Esophagus squamous epithelium (tissue), 5 donors: ENCODE measurements at regions not wholly inside any gene's neighbourhood (a gene's known extent, or its start where the extent isn't known, plus 50 kb on each side); places are given as distances from the start of the nearest gene placed in this dataset.

Experiments
- DNase-seq: peaks from one replicate; lab custom pipeline; 2025; lab: John Stamatoyannopoulos, UW
- H3K27ac ChIP-seq, 4 donors: fragments of 200-600 bp; sonication (generic); one replicate each; pipeline ENCODE4 v1.5.1; 2016 to 2019; ENCODE audit warnings: mild to moderate bottlenecking in 1 of 4
- H3K27me3 ChIP-seq, 4 donors: fragments of 200-600 bp; sonication (generic); 1 replicate in 3 of 4; 2 replicates in 1 of 4; pipeline versions ENCODE4 v1.5.1 to v1.6.0; 2017 to 2021; ENCODE audit warnings: antibody characterized with exemption in 1 of 4
- H3K36me3 ChIP-seq, 3 donors: fragments of 200-600 bp; sonication (generic); one replicate each; pipeline ENCODE4 v1.5.1; 2016 to 2019
- H3K4me1 ChIP-seq, 3 donors: fragments of 200-600 bp; sonication (generic); one replicate each; pipeline ENCODE4 v1.5.1; 2017 to 2019
- H3K4me3 ChIP-seq, 4 donors: fragments of 200-600 bp; sonication (generic); 1 replicate in 3 of 4; 2 replicates in 1 of 4; pipeline ENCODE4 v1.5.1; 2016 to 2019; ENCODE audit warnings: mild to moderate bottlenecking in 2 of 4, moderate library complexity in 1 of 4
- H3K9me3 ChIP-seq, 3 donors: fragments of 200-600 bp; sonication (generic); one replicate each; pipeline ENCODE4 v1.5.1; 2016 to 2019
- POLR2A ChIP-seq, 4 donors: fragments of 450-650 bp; IDR thresholded peaks; one replicate each; pipeline ENCODE4 v1.6.1; 2017; ENCODE audit warnings: antibody characterized with exemption in 4 of 4, mild to moderate bottlenecking in 4 of 4, moderate library complexity in 3 of 4
- WGBS, 2 donors: methylation state at CpG; one replicate each; pipeline ENCODE4 v1.1.5; 2018; 5-methylcytosine and 5-hydroxymethylcytosine counted together
- intact Hi-C: fragments of 100-400 bp; cut with DNase I; formaldehyde crosslinking; loops from one replicate; pipeline ENCODE4 v1.15.0; 2022
- TF ChIP-seq, protein P1 (sequence below), 6 experiments: fragments of 450-650 bp in 4 of 6; fragments of 200-600 bp in 2 of 6; sonication (generic) in 2 of 6; IDR thresholded peaks; one replicate each; pipeline ENCODE4 v1.5.1; 2016 to 2019; ENCODE audit warnings: antibody characterized with exemption in 6 of 6, mild to moderate bottlenecking in 4 of 6, moderate library complexity in 4 of 6
- donor health status: DM: yes; HTN: yes; CAD: no.

DNA sequence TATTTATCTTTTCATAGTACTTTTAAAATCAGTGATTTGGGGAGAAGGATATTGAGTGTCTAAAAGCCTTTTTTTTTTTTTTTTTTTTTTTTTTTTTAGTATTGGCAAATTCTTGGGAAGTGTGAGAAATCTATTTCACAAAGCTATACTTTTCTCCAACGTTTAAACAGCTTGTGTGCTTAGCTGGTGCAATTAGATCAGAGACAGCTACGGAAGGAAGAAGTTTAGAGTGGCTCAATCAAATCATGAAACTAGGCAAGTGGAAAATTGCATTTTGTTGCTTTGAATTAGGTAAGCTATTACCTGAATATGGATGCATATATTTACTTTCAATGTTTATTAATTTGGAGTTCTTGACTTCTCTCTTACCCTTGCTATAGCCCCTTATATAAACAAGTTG lies 1001.9 kb downstream of the PDHA2 start:
- DNase-seq = no peak
- H3K9me3 ChIP-seq = no peaks in the 10 kb centered on the region
- no peaks in the 10 kb centered on the region for H3K36me3 ChIP-seq
- 56 to 75% methylated on average over 2 of the region's 2 CpGs for WGBS, 2 donors
- H3K4me3 ChIP-seq = no peak overlapping the region
- intact Hi-C loops = no loop called here
- TF ChIP-seq POLR2A (IDR thresholded peaks at IDR 0.05) = no peak
- TF ChIP-seq, protein P1, sequence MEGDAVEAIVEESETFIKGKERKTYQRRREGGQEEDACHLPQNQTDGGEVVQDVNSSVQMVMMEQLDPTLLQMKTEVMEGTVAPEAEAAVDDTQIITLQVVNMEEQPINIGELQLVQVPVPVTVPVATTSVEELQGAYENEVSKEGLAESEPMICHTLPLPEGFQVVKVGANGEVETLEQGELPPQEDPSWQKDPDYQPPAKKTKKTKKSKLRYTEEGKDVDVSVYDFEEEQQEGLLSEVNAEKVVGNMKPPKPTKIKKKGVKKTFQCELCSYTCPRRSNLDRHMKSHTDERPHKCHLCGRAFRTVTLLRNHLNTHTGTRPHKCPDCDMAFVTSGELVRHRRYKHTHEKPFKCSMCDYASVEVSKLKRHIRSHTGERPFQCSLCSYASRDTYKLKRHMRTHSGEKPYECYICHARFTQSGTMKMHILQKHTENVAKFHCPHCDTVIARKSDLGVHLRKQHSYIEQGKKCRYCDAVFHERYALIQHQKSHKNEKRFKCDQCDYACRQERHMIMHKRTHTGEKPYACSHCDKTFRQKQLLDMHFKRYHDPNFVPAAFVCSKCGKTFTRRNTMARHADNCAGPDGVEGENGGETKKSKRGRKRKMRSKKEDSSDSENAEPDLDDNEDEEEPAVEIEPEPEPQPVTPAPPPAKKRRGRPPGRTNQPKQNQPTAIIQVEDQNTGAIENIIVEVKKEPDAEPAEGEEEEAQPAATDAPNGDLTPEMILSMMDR (IDR thresholded peaks at IDR 0.05) = no peak
- H3K27me3 ChIP-seq = no peaks in the 10 kb centered on the region
- no peak overlapping the region for H3K27ac ChIP-seq
- H3K4me1 ChIP-seq = no peaks in the 10 kb centered on the region

DNA sequence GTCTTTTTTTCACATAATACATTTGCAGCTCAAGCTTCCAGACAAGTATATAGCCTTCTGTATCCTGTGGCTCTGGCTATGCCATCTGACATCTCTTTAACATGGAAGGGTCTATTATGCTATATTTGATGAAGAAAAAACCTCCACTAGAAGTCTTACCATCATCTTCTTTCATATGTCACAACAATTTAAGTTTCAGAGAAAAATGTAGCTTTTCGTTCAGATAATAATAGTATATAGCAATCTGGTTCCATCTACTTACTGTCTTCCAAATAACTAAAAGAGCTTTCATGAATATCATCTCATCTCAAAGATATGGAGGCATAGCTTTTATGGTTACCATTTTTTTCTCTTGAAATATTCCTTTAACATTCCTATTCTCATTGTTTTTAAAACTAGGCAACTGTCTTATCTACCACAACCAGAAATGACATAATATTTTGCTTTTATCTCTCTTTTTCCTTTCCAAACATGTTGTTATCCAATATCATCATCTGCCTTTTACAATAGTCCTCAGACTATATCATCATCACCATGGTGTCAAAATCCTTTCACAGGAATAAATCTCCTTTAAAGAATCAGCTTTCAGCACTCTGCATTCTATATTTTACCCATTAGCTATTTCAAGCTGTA lies 1005.1 kb downstream of the PDHA2 start:
- intact Hi-C loops = no loop called here
- no peaks in the 10 kb centered on the region for H3K4me1 ChIP-seq
- no peaks in the 10 kb centered on the region for H3K9me3 ChIP-seq
- H3K36me3 ChIP-seq = no peaks in the 10 kb centered on the region
- no peak for DNase-seq
- no peaks in the 10 kb centered on the region for H3K27me3 ChIP-seq
- TF ChIP-seq POLR2A (IDR thresholded peaks at IDR 0.05) = no peak
- TF ChIP-seq, protein P1 (IDR thresholded peaks at IDR 0.05) = no peak
- no peak overlapping the region for H3K27ac ChIP-seq
- H3K4me3 ChIP-seq = no peak overlapping the region
- WGBS, 2 donors = 62 to 74% methylated on average over 1 of the region's 1 CpG

DNA sequence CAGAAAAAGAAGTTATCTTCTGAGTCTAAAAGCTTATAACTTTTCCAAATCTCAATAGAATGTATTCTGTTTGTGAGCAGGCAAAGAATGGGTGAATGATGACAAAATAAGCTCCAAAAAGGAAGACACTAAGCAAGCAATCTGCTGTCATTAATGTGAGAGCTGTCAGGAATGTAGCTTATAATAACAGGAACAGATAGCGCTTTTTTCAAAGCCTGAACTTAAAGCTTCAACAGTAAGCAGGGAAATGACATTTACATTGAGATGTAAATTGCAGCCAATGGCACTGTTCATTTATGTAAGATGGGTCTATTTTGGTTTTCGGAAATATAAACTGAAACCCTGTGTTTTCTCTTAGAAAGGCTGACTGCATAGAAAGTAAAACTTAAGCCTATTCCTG lies 1005.9 kb downstream of the PDHA2 start:
- Histone ChIP-seq H3K4me3 (no peak overlapping the region), H3K27me3 (no peaks in the 10 kb centered on the region), H3K36me3 (no peaks in the 10 kb centered on the region), H3K4me1 (no peaks in the 10 kb centered on the region), H3K27ac (no peak overlapping the region), H3K9me3 (no peaks in the 10 kb centered on the region)
- intact Hi-C loops = no loop called here
- TF ChIP-seq, protein P1 (IDR thresholded peaks at IDR 0.05) = no peak
- no peak for TF ChIP-seq POLR2A (IDR thresholded peaks at IDR 0.05)
- 75 to 76% methylated on average over 2 of the region's 2 CpGs for WGBS, 2 donors
- no peak for DNase-seq

DNA sequence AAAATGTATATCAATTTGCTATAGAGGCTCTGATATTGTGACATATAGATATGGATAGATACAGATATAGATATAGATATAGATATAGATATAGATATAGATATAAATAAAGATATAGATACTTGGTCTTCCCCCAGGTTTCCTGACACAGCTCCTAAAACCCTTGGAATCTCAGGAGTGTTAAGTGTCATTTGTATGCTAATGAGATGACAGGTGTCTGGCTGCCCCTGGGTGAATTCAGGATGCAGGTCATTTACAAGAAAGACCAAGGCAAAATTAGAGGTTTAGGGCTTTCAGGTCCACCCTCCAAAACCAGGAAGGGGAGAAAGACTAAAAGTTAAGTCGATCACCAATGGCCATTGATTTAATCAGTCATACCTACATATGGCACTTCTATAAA lies 1034.8 kb downstream of the PDHA2 start:
- H3K4me3 ChIP-seq = no peak overlapping the region
- H3K9me3 ChIP-seq = peaks cover 0 to 13% (median 0%) of the 10 kb centered on the region in 3 donors
- H3K27me3 ChIP-seq = no peaks in the 10 kb centered on the region
- H3K36me3 ChIP-seq = no peaks in the 10 kb centered on the region
- intact Hi-C loops = no loop called here
- no peaks in the 10 kb centered on the region for H3K4me1 ChIP-seq
- no peak overlapping the region for H3K27ac ChIP-seq
- no peak for TF ChIP-seq POLR2A (IDR thresholded peaks at IDR 0.05)
- TF ChIP-seq, protein P1 (IDR thresholded peaks at IDR 0.05) = no peak
- DNase-seq = no peak
- 40 to 47% methylated on average over 1 of the region's 1 CpG for WGBS, 2 donors

DNA sequence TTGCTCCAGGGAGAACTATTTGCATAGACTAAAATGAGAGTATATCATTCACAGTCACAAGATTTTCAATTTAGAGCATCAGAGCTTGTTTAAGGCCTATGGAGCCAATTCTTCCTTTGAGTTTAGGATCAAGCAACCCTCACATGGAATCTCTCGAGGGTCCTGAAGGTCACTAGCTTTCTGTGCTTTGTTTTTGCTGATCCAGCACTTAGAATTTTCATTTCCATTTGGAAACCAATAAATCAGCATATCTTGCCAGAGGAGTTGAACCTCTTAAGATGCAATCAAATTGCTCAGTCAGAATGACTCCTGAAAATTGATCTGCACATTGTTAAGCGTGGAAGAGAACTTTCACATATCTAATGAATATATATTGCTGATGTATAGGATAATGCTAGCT lies 1039.6 kb downstream of the PDHA2 start:
- Histone ChIP-seq H3K27me3 (no peaks in the 10 kb centered on the region), H3K36me3 (no peaks in the 10 kb centered on the region), H3K4me3 (no peak overlapping the region), H3K9me3 (peaks cover 0 to 13% (median 0%) of the 10 kb centered on the region in 3 donors), H3K4me1 (no peaks in the 10 kb centered on the region), H3K27ac (no peak overlapping the region)
- no peak for DNase-seq
- TF ChIP-seq POLR2A (IDR thresholded peaks at IDR 0.05) = no peak
- TF ChIP-seq, protein P1 (IDR thresholded peaks at IDR 0.05) = no peak
- WGBS, 2 donors = 16 to 18% methylated on average over 2 of the region's 2 CpGs
- intact Hi-C loops = no loop called here
